ENCODE measurements at regions not wholly inside any gene's neighbourhood (a gene's known extent, or its start where the extent isn't known, plus 50 kb on each side); places are given as distances from the start of the nearest gene placed in this dataset.

- TF ChIP-seq CTCF (IDR thresholded peaks at IDR 0.05) (no peak), POLR2A (IDR thresholded peaks at IDR 0.05) (no peak)
Observed at GRCh38 chrX:7385131-7385530, 237.2 kb upstream of the PUDP start.
